GM12873 (cell line): ENCODE measurements at regions not wholly inside any gene's neighbourhood (a gene's known extent, or its start where the extent isn't known, plus 50 kb on each side); places are given as distances from the start of the nearest gene placed in this dataset.

Source experiments
- CTCF ChIP-seq: IDR thresholded peaks from 2 replicates; pipeline ENCODE4 v1.5.1; 2012; ENCODE audit warnings: low read depth, mild to moderate bottlenecking, moderate library complexity, low read length, control low read depth; ENCODE audit not compliant: insufficient read depth; ENCODE audit errors: missing control alignments

GRCh38 chr22:48605125-48605524, 1222.5 kb downstream of the BRD1 start:
- no peak for TF ChIP-seq CTCF

GRCh38 chr22:48603621-48604320, 1223.9 kb downstream of the BRD1 start:
- TF ChIP-seq CTCF = no peak

DNA sequence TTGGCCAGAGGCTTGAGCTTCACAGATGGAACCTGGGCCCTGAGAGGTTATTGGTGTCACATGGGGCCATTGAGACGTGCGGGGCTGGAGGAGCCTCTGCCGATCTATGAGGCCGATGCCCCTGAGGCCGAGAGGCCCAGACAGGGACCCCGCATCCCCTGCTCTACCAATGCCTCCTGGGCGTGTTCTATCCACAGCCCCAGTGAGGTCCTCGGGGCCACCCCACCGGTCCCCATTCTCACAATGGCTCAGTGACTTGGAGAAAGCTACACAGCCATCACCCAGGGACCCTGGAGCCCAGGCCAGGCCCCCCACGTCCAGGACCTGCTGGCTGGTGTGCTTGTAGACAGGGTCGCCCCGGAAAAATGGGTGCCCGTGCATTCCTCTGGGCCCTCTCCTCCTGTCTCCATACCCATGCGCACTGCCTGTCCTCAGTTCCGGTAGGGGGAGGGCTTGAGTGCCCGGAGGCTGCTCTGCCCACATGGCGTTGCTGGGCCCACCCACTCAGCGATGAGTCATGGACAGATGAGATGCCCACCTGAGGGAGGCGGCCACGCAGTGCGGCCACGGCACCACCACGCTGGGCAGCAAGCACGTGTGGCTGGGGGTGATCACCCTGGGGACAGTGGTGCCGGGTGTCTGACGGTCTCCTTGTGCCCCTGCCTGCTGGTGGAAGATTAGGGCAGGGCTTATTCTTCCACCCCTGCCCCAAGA, 1224.7 kb downstream of the BRD1 start:
- TF ChIP-seq CTCF = no peak

GRCh38 chr22:48600681-48601080, 1227.0 kb downstream of the BRD1 start:
- TF ChIP-seq CTCF = no peak

DNA sequence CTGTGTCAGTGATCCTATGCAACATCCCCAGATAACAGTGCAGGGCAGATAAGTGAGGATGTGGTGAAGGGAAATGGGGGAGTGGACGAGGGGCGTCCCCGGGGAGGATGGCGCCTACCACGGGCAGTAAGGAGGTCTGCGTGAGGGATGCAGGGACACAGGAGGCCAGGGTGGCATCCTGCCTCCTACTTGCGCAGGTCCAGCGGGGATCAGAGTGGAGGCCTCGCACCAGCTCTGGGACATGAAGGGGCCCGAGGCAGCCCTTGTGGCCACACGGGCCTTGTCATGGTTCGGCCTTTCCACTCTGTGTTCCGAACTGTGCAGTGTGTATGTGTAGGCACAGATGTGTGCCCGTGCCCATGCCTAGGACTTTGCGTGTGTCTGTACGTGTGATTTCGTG, 1227.5 kb downstream of the BRD1 start:
- no peak for TF ChIP-seq CTCF

GRCh38 chr22:48599346-48599745, 1228.3 kb downstream of the BRD1 start:
- TF ChIP-seq CTCF = no peak

GRCh38 chr22:48596111-48596850, 1231.4 kb downstream of the BRD1 start:
- TF ChIP-seq CTCF = no peak
